IMR-90 (cell line): ENCODE measurements at regions not wholly inside any gene's neighbourhood (a gene's known extent, or its start where the extent isn't known, plus 50 kb on each side); places are given as distances from the start of the nearest gene placed in this dataset.

ENCODE experiments used
- BHLHE40 ChIP-seq: fragments of 150-350 bp; IDR thresholded peaks from 2 replicates; pipeline ENCODE4 v1.6.1; 2016; ENCODE audit warnings: mild to moderate bottlenecking, low read depth, low read length
- CEBPB ChIP-seq: IDR thresholded peaks from 2 replicates; pipeline ENCODE4 v1.6.1; 2012; ENCODE audit warnings: low read depth, low read length, improper control_type of control experiment
- FOS ChIP-seq: fragments of 150-350 bp; IDR thresholded peaks from 2 replicates; pipeline ENCODE4 v1.6.1; 2016; ENCODE audit warnings: low read depth, low read length
- MAFK ChIP-seq: IDR thresholded peaks from 2 replicates; pipeline ENCODE4 v1.6.1; 2012; ENCODE audit warnings: low read depth, low read length, improper control_type of control experiment
- MAZ ChIP-seq: IDR thresholded peaks from 2 replicates; pipeline ENCODE4 v1.6.1; 2012; ENCODE audit warnings: low read depth, mild to moderate bottlenecking, low read length, improper control_type of control experiment, moderate library complexity, borderline replicate concordance
- MXI1 ChIP-seq: IDR thresholded peaks from 2 replicates; pipeline ENCODE4 v1.6.1; 2012; ENCODE audit warnings: low read depth, mild to moderate bottlenecking, low read length, moderate library complexity, borderline replicate concordance
- NFE2L2 ChIP-seq: fragments of 150-350 bp; IDR thresholded peaks from 2 replicates; pipeline ENCODE4 v1.6.1; 2016; ENCODE audit warnings: low read depth, mild to moderate bottlenecking, low read length
- POLR2A ChIP-seq: IDR thresholded peaks from 2 replicates; pipeline ENCODE4 v1.6.1; 2012; ENCODE audit warnings: mild to moderate bottlenecking, low read depth, low read length
- RAD21 ChIP-seq: IDR thresholded peaks from 2 replicates; pipeline ENCODE4 v1.6.1; 2012; ENCODE audit warnings: low read length, improper control_type of control experiment
- RCOR1 ChIP-seq: IDR thresholded peaks from 2 replicates; pipeline ENCODE4 v1.6.1; 2012; ENCODE audit warnings: mild to moderate bottlenecking, low read length, improper control_type of control experiment; ENCODE audit not compliant: insufficient replicate concordance
- RFX5 ChIP-seq: IDR thresholded peaks from 2 replicates; pipeline ENCODE4 v1.8.0; 2012; ENCODE audit warnings: low read depth, mild to moderate bottlenecking, low read length, moderate library complexity
- SMC3 ChIP-seq: fragments of 150-350 bp; IDR thresholded peaks from 2 replicates; pipeline ENCODE4 v1.6.1; 2016; ENCODE audit warnings: low read depth, mild to moderate bottlenecking, antibody characterized with exemption, low read length, moderate library complexity
- TF ChIP-seq, protein P1 (sequence below): conservative IDR thresholded peaks from 2 replicates; pipeline ENCODE4 v1.5.1; 2012; ENCODE audit warnings: mild to moderate bottlenecking, low read depth, low read length, improper control_type of control experiment
- TF ChIP-seq, protein P2 (sequence below): fragments of 150-350 bp; IDR thresholded peaks from 2 replicates; pipeline ENCODE4 v1.6.1; 2017; ENCODE audit warnings: mild to moderate bottlenecking, antibody characterized with exemption, low read length, low read depth

DNA sequence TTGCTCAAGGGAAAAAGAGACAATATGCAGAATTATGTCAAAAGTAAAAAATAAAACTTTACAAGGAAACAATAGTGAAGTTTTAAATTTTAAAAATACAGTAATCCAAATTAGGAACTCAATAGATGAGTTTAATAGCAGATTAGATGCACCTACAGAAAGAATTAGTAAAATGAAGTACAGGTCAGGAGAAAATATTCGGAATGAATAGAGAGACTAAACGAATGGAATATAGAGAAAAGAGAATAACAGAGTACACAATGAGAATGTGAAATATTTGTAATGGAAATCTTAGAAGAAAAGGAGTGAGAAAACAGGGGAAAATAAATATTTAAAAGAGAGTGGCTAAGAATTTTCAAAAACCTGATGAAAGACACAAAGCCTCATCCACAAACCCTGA lies 275.7 kb upstream of the MMADHC start:
- TF ChIP-seq POLR2A (no peak), RFX5 (no peak), RAD21 (no peak), NFE2L2 (no peak), CEBPB (no peak), MAZ (no peak), FOS (no peak), SMC3 (no peak), RCOR1 (no peak), BHLHE40 (no peak), MXI1 (no peak), MAFK (no peak)
- TF ChIP-seq, protein P1, sequence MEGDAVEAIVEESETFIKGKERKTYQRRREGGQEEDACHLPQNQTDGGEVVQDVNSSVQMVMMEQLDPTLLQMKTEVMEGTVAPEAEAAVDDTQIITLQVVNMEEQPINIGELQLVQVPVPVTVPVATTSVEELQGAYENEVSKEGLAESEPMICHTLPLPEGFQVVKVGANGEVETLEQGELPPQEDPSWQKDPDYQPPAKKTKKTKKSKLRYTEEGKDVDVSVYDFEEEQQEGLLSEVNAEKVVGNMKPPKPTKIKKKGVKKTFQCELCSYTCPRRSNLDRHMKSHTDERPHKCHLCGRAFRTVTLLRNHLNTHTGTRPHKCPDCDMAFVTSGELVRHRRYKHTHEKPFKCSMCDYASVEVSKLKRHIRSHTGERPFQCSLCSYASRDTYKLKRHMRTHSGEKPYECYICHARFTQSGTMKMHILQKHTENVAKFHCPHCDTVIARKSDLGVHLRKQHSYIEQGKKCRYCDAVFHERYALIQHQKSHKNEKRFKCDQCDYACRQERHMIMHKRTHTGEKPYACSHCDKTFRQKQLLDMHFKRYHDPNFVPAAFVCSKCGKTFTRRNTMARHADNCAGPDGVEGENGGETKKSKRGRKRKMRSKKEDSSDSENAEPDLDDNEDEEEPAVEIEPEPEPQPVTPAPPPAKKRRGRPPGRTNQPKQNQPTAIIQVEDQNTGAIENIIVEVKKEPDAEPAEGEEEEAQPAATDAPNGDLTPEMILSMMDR: no peak
- TF ChIP-seq, protein P2, sequence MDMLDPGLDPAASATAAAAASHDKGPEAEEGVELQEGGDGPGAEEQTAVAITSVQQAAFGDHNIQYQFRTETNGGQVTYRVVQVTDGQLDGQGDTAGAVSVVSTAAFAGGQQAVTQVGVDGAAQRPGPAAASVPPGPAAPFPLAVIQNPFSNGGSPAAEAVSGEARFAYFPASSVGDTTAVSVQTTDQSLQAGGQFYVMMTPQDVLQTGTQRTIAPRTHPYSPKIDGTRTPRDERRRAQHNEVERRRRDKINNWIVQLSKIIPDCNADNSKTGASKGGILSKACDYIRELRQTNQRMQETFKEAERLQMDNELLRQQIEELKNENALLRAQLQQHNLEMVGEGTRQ: no peak
